ENCODE measurements at regions not wholly inside any gene's neighbourhood (a gene's known extent, or its start where the extent isn't known, plus 50 kb on each side); places are given as distances from the start of the nearest gene placed in this dataset.

- DNase-seq (ENCODE audit: low read depth, low spot score): no peak
- no peak overlapping the region for H3K4me3 Mint-ChIP-seq
- no peaks in the 10 kb centered on the region for H3K36me3 Mint-ChIP-seq (ENCODE audit: low read depth)
- no peaks in the 10 kb centered on the region for H3K27me3 Mint-ChIP-seq (ENCODE audit: low read depth)
- no peaks in the 10 kb centered on the region for H3K9me3 Mint-ChIP-seq
- no peak for TF ChIP-seq CTCF (conservative IDR thresholded peaks at IDR 0.05)
- no peaks in the 10 kb centered on the region for H3K4me1 Mint-ChIP-seq
- no peak overlapping the region for H3K27ac Mint-ChIP-seq (ENCODE audit: unreplicated experiment)
Measured at GRCh38 chr5:111966290-111966689, 209.3 kb upstream of the NREP start.

- H3K27me3 Mint-ChIP-seq (ENCODE audit: low read depth): no peaks in the 10 kb centered on the region
- no peak for TF ChIP-seq CTCF (conservative IDR thresholded peaks at IDR 0.05)
- H3K4me3 Mint-ChIP-seq: no peak overlapping the region
- no peak for DNase-seq (ENCODE audit: low read depth, low spot score)
- no peak overlapping the region for H3K27ac Mint-ChIP-seq (ENCODE audit: unreplicated experiment)
- H3K4me1 Mint-ChIP-seq: no peaks in the 10 kb centered on the region
- H3K36me3 Mint-ChIP-seq (ENCODE audit: low read depth): no peaks in the 10 kb centered on the region
- H3K9me3 Mint-ChIP-seq: no peaks in the 10 kb centered on the region
Measured at GRCh38 chr5:111963555-111963954, 206.6 kb upstream of the NREP start.

- Mint-ChIP-seq H3K4me1 (no peaks in the 10 kb centered on the region), H3K4me3 (no peak overlapping the region), H3K9me3 (no peaks in the 10 kb centered on the region), H3K27ac (ENCODE audit: unreplicated experiment) (no peak overlapping the region), H3K27me3 (ENCODE audit: low read depth) (no peaks in the 10 kb centered on the region), H3K36me3 (ENCODE audit: low read depth) (no peaks in the 10 kb centered on the region)
- DNase-seq (ENCODE audit: low read depth, low spot score): no peak
- no peak for TF ChIP-seq CTCF (conservative IDR thresholded peaks at IDR 0.05)
Measured at GRCh38 chr5:111962906-111963305, 205.9 kb upstream of the NREP start.

GRCh38 chr5:111961862-111962261 lies 204.9 kb upstream of the NREP start:
- no peak for TF ChIP-seq CTCF (conservative IDR thresholded peaks at IDR 0.05)
- H3K27ac Mint-ChIP-seq (ENCODE audit: unreplicated experiment): no peak overlapping the region
- H3K9me3 Mint-ChIP-seq: no peaks in the 10 kb centered on the region
- no peak overlapping the region for H3K4me3 Mint-ChIP-seq
- no peak for DNase-seq (ENCODE audit: low read depth, low spot score)
- no peaks in the 10 kb centered on the region for H3K27me3 Mint-ChIP-seq (ENCODE audit: low read depth)
- no peaks in the 10 kb centered on the region for H3K36me3 Mint-ChIP-seq (ENCODE audit: low read depth)
- no peaks in the 10 kb centered on the region for H3K4me1 Mint-ChIP-seq

GRCh38 chr5:111960476-111961215 lies 203.7 kb upstream of the NREP start:
- TF ChIP-seq CTCF (conservative IDR thresholded peaks at IDR 0.05): no peak
- no peaks in the 10 kb centered on the region for H3K4me1 Mint-ChIP-seq
- no peak overlapping the region for H3K4me3 Mint-ChIP-seq
- no peak overlapping the region for H3K27ac Mint-ChIP-seq (ENCODE audit: unreplicated experiment)
- no peaks in the 10 kb centered on the region for H3K36me3 Mint-ChIP-seq (ENCODE audit: low read depth)
- no peaks in the 10 kb centered on the region for H3K27me3 Mint-ChIP-seq (ENCODE audit: low read depth)
- no peaks in the 10 kb centered on the region for H3K9me3 Mint-ChIP-seq
- DNase-seq (ENCODE audit: low read depth, low spot score): no peak
